PC-9 (cell line): ENCODE measurements at regions not wholly inside any gene's neighbourhood (a gene's known extent, or its start where the extent isn't known, plus 50 kb on each side); places are given as distances from the start of the nearest gene placed in this dataset.

Source experiments
- CTCF ChIP-seq: fragments of 200-600 bp; sonication (generic); conservative IDR thresholded peaks from 2 replicates; pipeline ENCODE4 v1.6.1; 2017; ENCODE audit warnings: mixed run types, antibody characterized with exemption, mild to moderate bottlenecking, moderate library complexity
- EZH2 ChIP-seq: fragments of 200-600 bp; sonication (generic); IDR thresholded peaks from 2 replicates; pipeline ENCODE4 v1.8.0; 2017; ENCODE audit warnings: antibody characterized with exemption, low read depth

- TF ChIP-seq CTCF (no peak), EZH2 (no peak)
These were observed 1346.1 kb upstream of the EPHA6 start for GRCh38 chr3:95468331-95468730.
